A673 (cell line): ENCODE measurements at regions not wholly inside any gene's neighbourhood (a gene's known extent, or its start where the extent isn't known, plus 50 kb on each side); places are given as distances from the start of the nearest gene placed in this dataset.
A peak's percentile ranks its signal among the peaks of the same experiment; 100 is the strongest.

ENCODE experiments used
- BruUV-seq: library from RNA; stranded (reverse); fragments of 400-500 nt; replicated peaks from 2 replicates; lab custom pipeline; 2021; lab: Mats Ljungman, UMichigan
- CTCF ChIA-PET: fragments of 300-600 bp; sonication (Branson Sonifier 250); formaldehyde crosslinking; loops from one replicate; lab custom pipeline; 2022; ENCODE audit warnings: antibody characterized with exemption; lab: Charles Lee
- POLR2A ChIA-PET: fragments of 300-600 bp; sonication (Branson Sonifier 250); formaldehyde crosslinking; loops from one replicate; lab custom pipeline; 2022; ENCODE audit warnings: antibody characterized with exemption; ENCODE audit not compliant: low non-redundant PET; lab: Charles Lee
- DNase-seq: peaks from one replicate; pipeline ENCODE4 v3.0.0-alpha.2; 2015; ENCODE audit warnings: low spot score
- H3K27ac ChIP-seq: fragments of 200-600 bp; sonication (generic); 2 replicates; pipeline ENCODE4 v1.5.1; 2016; ENCODE audit warnings: mixed run types, low read depth, mild to moderate bottlenecking, mixed read lengths, antibody characterized with exemption, low read length; ENCODE audit not compliant: poor library complexity, severe bottlenecking
- H3K27me3 ChIP-seq: fragments of 200-600 bp; sonication (generic); replicated peaks from 2 replicates; pipeline ENCODE4 v1.6.1; 2017; ENCODE audit warnings: mixed run types, low read depth, mild to moderate bottlenecking, mixed read lengths, antibody characterized with exemption, low read length; ENCODE audit not compliant: insufficient read depth, poor library complexity
- H3K36me3 ChIP-seq: fragments of 200-600 bp; sonication (generic); 2 replicates; pipeline ENCODE4 v1.6.1; 2016; ENCODE audit warnings: mixed run types, mild to moderate bottlenecking, mixed read lengths, antibody characterized with exemption, low read length; ENCODE audit not compliant: insufficient read depth, poor library complexity, severe bottlenecking
- H3K4me1 ChIP-seq: fragments of 200-600 bp; sonication (generic); 2 replicates; pipeline ENCODE4 v1.6.1; 2017; ENCODE audit warnings: mixed run types, mild to moderate bottlenecking, mixed read lengths, antibody characterized with exemption, low read length; ENCODE audit not compliant: insufficient read depth, poor library complexity, severe bottlenecking
- H3K4me3 ChIP-seq: fragments of 200-600 bp; sonication (generic); 2 replicates; pipeline ENCODE4 v1.5.1; 2016; ENCODE audit warnings: low read depth, mixed run types, mild to moderate bottlenecking, mixed read lengths, low read length; ENCODE audit not compliant: poor library complexity, severe bottlenecking
- H3K9me3 ChIP-seq: fragments of 200-600 bp; sonication (generic); 2 replicates; pipeline ENCODE4 v1.6.1; 2016; ENCODE audit warnings: mixed run types, low read depth, mild to moderate bottlenecking, mixed read lengths, antibody characterized with exemption, low read length; ENCODE audit not compliant: poor library complexity, severe bottlenecking
- EZH2 ChIP-seq: fragments of 200-600 bp; sonication (generic); IDR thresholded peaks from 2 replicates; pipeline ENCODE4 v1.6.1; 2017; ENCODE audit warnings: borderline replicate concordance, low read depth, mild to moderate bottlenecking, mixed read lengths, antibody characterized with exemption, low read length; ENCODE audit not compliant: poor library complexity, severe bottlenecking
- intact Hi-C: fragments of 100-400 bp; cut with micrococcal nuclease; formaldehyde crosslinking; loops from one replicate; pipeline ENCODE4 v1.10.0; 2022; ENCODE audit not compliant: unreplicated experiment
- TF ChIP-seq, protein P1 (sequence below): fragments of 300-800, 200-600 bp; sonication (generic); conservative IDR thresholded peaks from 2 replicates; pipeline ENCODE4 v1.5.1; 2017; ENCODE audit warnings: low read depth, mild to moderate bottlenecking, antibody characterized with exemption, low read length, moderate library complexity, mixed read lengths

DNA sequence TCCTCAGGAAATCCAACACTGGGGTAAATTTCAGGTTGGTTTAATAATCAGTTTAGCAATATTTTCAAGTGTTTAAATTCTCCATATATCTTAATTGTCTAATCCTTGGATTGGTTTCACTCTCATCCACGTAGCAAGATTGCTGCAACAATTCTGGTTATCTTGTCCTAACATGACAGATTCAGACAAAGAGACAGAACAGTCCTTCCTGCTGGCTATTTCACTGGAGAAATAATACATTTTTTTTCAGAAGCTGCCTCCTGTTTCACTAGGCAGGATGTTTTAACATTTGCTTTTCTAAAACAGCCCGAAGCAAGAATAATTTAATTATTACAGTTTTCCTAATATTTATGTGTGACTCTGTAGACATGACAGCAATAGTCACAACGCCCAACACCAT, 2011.2 kb downstream of the NCAM2 start:
- no peak for DNase-seq
- H3K4me3 ChIP-seq, result no peak overlapping the region
- no peaks in the 10 kb centered on the region for H3K27me3 ChIP-seq
- CTCF ChIA-PET, result no interaction called here
- intact Hi-C loops, result no loop called here
- no TSS peak for BruUV-seq
- no peaks in the 10 kb centered on the region for H3K4me1 ChIP-seq
- no peak overlapping the region for H3K27ac ChIP-seq
- no peaks in the 10 kb centered on the region for H3K9me3 ChIP-seq
- TF ChIP-seq EZH2, result no peak
- TF ChIP-seq, protein P1, sequence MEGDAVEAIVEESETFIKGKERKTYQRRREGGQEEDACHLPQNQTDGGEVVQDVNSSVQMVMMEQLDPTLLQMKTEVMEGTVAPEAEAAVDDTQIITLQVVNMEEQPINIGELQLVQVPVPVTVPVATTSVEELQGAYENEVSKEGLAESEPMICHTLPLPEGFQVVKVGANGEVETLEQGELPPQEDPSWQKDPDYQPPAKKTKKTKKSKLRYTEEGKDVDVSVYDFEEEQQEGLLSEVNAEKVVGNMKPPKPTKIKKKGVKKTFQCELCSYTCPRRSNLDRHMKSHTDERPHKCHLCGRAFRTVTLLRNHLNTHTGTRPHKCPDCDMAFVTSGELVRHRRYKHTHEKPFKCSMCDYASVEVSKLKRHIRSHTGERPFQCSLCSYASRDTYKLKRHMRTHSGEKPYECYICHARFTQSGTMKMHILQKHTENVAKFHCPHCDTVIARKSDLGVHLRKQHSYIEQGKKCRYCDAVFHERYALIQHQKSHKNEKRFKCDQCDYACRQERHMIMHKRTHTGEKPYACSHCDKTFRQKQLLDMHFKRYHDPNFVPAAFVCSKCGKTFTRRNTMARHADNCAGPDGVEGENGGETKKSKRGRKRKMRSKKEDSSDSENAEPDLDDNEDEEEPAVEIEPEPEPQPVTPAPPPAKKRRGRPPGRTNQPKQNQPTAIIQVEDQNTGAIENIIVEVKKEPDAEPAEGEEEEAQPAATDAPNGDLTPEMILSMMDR, result no peak
- no peaks in the 10 kb centered on the region for H3K36me3 ChIP-seq
- POLR2A ChIA-PET, result no interaction called here

- no peaks in the 10 kb centered on the region for H3K27me3 ChIP-seq
- H3K27ac ChIP-seq, result no peak overlapping the region
- ChIA-PET CTCF (no interaction called here), POLR2A (interaction anchor here (0.6 kb wide), 1 partner anchor 888 kb away, joined by 4 read pairs; no protein-coding TSS in a partner anchor)
- H3K4me1 ChIP-seq, result no peaks in the 10 kb centered on the region
- no peak for DNase-seq
- H3K36me3 ChIP-seq, result no peaks in the 10 kb centered on the region
- H3K4me3 ChIP-seq, result no peak overlapping the region
- TF ChIP-seq EZH2, result no peak
- TF ChIP-seq, protein P1, result no peak
- no peaks in the 10 kb centered on the region for H3K9me3 ChIP-seq
- intact Hi-C loops, result no loop called here
- no TSS peak for BruUV-seq
These were observed 2015.8 kb downstream of the NCAM2 start for GRCh38 chr21:23014021-23014420.

- no peaks in the 10 kb centered on the region for H3K27me3 ChIP-seq
- no TSS peak for BruUV-seq
- intact Hi-C loops, result no loop called here
- TF ChIP-seq, protein P1, result peak; percentile 64
- TF ChIP-seq EZH2, result no peak
- no peak overlapping the region for H3K4me3 ChIP-seq
- no peaks in the 10 kb centered on the region for H3K9me3 ChIP-seq
- ChIA-PET POLR2A (no interaction called here), CTCF (no interaction called here)
- peak; percentile 52 for DNase-seq
- H3K36me3 ChIP-seq, result no peaks in the 10 kb centered on the region
- H3K27ac ChIP-seq, result no peak overlapping the region
- H3K4me1 ChIP-seq, result no peaks in the 10 kb centered on the region
These were observed 2018.4 kb downstream of the NCAM2 start for GRCh38 chr21:23016617-23017016.
